HFF-Myc (cell line): ENCODE measurements at regions not wholly inside any gene's neighbourhood (a gene's known extent, or its start where the extent isn't known, plus 50 kb on each side); places are given as distances from the start of the nearest gene placed in this dataset.

Source experiments
- DNase-seq: peaks from one replicate; pipeline ENCODE4 v3.0.0-alpha.2; 2011; ENCODE audit warnings: low read depth; ENCODE audit errors: extremely low read depth
- H3K4me3 ChIP-seq: replicated peaks from 2 replicates; pipeline ENCODE4 v1.5.1; 2011; ENCODE audit warnings: low read depth, mild to moderate bottlenecking, control low read depth, low read length
- TF ChIP-seq, protein P1 (sequence below): IDR thresholded peaks from 2 replicates; pipeline ENCODE4 v1.5.1; 2012; ENCODE audit warnings: mild to moderate bottlenecking, low read depth, low read length, control low read depth; ENCODE audit errors: missing control alignments

DNA sequence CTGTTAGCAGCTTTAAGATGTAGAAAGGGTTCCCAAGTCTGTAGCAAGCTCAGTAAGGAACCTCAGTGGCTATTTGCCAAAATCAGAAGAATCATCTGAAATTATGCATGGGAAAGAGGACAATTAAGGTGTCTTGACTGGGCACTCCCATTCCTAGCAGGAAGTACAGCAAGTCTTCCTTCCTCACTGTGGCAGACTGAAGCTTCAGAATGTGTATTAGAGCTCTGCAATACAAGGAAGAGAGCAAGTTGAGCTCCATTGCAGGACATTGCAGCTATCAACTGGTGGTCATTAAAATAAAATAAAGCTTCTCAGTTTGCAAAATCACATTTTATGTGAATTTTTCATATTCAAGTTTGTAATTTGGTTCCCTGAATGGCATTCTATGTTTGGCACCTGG, 200.5 kb upstream of the CHAC2 start:
- no peak overlapping the region for H3K4me3 ChIP-seq
- DNase-seq: no peak
- TF ChIP-seq, protein P1, sequence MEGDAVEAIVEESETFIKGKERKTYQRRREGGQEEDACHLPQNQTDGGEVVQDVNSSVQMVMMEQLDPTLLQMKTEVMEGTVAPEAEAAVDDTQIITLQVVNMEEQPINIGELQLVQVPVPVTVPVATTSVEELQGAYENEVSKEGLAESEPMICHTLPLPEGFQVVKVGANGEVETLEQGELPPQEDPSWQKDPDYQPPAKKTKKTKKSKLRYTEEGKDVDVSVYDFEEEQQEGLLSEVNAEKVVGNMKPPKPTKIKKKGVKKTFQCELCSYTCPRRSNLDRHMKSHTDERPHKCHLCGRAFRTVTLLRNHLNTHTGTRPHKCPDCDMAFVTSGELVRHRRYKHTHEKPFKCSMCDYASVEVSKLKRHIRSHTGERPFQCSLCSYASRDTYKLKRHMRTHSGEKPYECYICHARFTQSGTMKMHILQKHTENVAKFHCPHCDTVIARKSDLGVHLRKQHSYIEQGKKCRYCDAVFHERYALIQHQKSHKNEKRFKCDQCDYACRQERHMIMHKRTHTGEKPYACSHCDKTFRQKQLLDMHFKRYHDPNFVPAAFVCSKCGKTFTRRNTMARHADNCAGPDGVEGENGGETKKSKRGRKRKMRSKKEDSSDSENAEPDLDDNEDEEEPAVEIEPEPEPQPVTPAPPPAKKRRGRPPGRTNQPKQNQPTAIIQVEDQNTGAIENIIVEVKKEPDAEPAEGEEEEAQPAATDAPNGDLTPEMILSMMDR: no peak

DNA sequence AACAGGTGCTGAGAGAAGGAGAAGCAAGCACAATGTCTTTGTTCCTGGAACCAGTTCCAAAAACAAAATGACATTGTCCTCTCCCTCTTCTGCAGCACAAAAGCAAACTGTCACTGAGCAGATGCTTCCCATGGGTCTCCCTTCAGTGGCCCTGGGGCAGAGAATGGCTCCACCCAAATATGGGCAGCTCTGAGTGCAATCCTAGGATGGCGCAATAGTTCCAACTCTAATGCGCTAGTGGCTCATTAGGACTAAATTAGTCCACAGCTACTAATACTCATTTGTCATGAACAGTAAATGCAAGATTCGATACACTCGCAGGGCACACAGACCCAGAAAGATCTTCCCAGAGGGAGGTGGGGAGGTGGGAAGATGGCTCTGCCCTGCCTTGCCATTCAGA, 205.2 kb upstream of the CHAC2 start:
- DNase-seq: no peak
- no peak overlapping the region for H3K4me3 ChIP-seq
- TF ChIP-seq, protein P1: no peak

DNA sequence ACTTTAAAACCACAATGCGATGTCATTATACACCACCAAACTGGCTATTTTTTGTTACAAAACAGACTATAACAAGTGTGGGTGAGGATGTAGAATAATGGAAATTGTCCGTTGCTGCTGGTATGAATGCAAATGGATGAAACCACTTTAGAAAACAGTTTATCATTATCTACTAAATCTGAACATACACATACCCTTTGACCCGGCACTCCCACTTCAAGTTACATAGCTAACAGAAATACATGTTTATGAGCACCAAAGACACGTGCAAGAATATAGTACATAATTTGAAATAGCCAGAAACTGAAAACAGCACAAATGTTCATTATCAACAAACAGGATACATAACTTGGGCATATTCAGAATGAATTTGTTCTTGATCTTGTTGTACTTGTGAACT, 206.4 kb upstream of the CHAC2 start:
- no peak for DNase-seq
- TF ChIP-seq, protein P1: no peak
- no peak overlapping the region for H3K4me3 ChIP-seq

DNA sequence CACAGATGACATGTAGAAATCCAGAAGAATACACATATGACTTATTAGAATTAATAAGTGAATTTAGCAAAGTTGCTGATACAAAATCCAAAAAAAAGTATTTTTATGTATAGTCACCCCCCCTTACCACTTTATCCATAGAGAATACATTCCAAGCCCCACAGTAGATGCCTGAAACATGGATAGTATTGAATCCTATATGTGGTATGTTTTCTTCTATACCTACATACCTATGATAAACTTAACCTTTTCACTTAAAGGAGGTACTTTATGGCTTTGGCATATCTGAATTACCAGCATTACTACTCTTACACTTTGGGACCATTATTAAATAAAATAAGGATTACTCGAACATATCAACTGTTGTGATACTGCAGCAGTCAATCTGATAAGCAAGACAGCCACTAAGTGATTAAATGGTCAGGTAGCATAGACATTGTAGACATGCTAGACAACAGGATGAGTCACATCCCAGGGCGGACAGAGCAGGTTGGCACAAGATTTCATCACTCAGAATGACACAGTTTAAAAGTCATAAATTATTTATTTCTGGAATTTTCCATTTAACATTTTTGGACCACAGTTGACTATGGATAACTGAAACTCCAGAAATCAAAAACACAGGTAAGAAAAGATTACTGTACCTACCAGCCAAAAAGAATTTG, 208.2 kb upstream of the CHAC2 start:
- no peak overlapping the region for H3K4me3 ChIP-seq
- TF ChIP-seq, protein P1: no peak
- DNase-seq: no peak

DNA sequence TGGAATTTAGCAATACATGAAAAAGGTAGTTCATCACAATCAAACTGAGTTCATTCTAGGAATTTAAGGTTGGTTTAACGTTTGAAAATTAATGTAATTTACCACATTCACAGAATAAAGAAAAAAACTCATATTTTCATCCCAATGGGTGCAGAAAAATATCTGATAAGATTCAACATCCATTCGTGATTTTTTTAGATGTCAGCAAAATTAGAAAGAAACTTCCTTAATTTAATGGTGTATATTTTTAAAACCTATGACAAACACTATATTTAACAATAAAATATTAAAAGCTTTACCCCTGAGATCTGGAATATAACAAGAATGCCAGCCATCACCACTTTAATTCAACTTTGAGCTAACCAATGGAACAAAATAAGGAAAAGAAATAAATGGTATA, 208.7 kb upstream of the CHAC2 start:
- no peak for DNase-seq
- TF ChIP-seq, protein P1: no peak
- no peak overlapping the region for H3K4me3 ChIP-seq

DNA sequence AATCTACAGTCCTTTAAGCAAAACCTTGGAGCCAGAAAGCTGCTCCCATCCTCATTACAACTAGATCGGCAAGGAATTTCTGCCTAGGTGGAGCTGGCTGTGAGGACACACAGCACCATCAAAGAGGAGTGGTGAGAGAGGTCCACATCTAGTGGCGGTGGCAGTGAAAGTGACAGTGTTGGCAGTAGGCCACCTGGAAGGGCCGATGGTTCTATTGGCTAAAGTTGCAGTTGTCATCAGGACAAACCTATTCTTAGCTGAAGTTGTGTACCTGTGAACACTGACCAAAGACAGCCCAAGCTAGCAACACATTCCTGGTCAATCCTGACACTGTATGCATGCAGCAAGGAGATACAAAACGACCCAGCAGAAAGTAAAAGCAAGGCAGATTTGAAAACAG, 218.1 kb upstream of the CHAC2 start:
- no peak for DNase-seq
- no peak overlapping the region for H3K4me3 ChIP-seq
- TF ChIP-seq, protein P1: no peak

DNA sequence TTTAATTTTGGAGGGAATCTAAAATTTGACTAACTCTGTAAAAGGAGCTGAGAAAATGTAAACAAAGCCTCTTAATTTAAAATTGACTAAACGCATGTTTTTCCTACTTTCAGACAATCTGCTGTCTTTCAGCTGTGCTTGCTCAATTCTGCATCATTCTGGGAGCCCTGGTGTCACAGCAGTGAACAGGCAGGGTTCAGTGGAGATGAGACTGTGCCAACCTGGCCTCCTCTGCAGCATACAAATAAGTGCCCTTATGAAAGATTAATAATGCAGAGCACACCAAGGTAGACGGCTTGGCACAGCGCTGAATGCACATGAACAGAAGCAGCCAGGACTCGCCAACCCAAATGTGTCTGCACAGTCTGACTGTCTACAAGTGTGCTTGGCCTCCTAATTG, 222.0 kb upstream of the CHAC2 start:
- no peak overlapping the region for H3K4me3 ChIP-seq
- TF ChIP-seq, protein P1: no peak
- no peak for DNase-seq
